Stimulated activated naive CD8-positive, alpha-beta T cell treated with anti-CD3 and anti-CD28 coated beads, Interleukin-15, amount 100 ng/mL, for 72 hours (primary cell): ENCODE measurements at regions not wholly inside any gene's neighbourhood (a gene's known extent, or its start where the extent isn't known, plus 50 kb on each side); places are given as distances from the start of the nearest gene placed in this dataset.

ENCODE experiments used
- ATAC-seq: fragments of 150-1000 bp; cut with Tn5 transposase; 2 replicates; pipeline ENCODE4 v1.10.0; 2021; ENCODE audit warnings: mild to moderate bottlenecking, moderate library complexity
- DNase-seq, 2 donors: peaks; one replicate each; pipeline ENCODE4 v3.0.0; 2021 to 2022
- H3K27ac Mint-ChIP-seq, 2 donors: one replicate each; pipeline ENCODE4 v1.8.0; 2022; ENCODE audit warnings: mild to moderate bottlenecking in 2 of 2, mixed read lengths in 2 of 2, moderate library complexity in 2 of 2
- H3K27me3 Mint-ChIP-seq: one replicate; pipeline ENCODE4 v1.8.0; 2022; ENCODE audit warnings: mixed read lengths
- H3K4me1 Mint-ChIP-seq: one replicate; pipeline ENCODE4 v1.8.0; 2022; ENCODE audit warnings: mild to moderate bottlenecking, mixed read lengths
- H3K4me3 Mint-ChIP-seq, 2 donors: one replicate each; pipeline ENCODE4 v1.8.0; 2022; ENCODE audit warnings: mild to moderate bottlenecking in 2 of 2, mixed read lengths in 2 of 2, moderate library complexity in 1 of 2
- H3K9me3 Mint-ChIP-seq, 2 donors: one replicate each; pipeline ENCODE4 v1.8.0; 2022; ENCODE audit warnings: mixed read lengths in 2 of 2

- Mint-ChIP-seq H3K4me3 (no peak overlapping the region), H3K4me1 (no peaks in the 10 kb centered on the region)
Measured at GRCh38 chr3:76352511-76353284, 567.3 kb upstream of the ZNF717 start.

GRCh38 chr3:76353683-76354082 lies 568.3 kb upstream of the ZNF717 start:
- Mint-ChIP-seq H3K9me3 (peaks cover 0 to 14% of the 10 kb centered on the region in 2 donors), H3K4me1 (no peaks in the 10 kb centered on the region), H3K27ac (no peak overlapping the region), H3K27me3 (no peaks in the 10 kb centered on the region), H3K4me3 (no peak overlapping the region)
- ATAC-seq (no peak), DNase-seq (no peak)

More at GRCh38 chr3:76352511-76353284, 567.3 kb upstream of the ZNF717 start:
- Mint-ChIP-seq H3K27me3 (no peaks in the 10 kb centered on the region), H3K9me3 (peaks cover 0 to 9% of the 10 kb centered on the region in 2 donors), H3K27ac (no peak overlapping the region)
- DNase-seq = no peak
- ATAC-seq = no peak

DNA sequence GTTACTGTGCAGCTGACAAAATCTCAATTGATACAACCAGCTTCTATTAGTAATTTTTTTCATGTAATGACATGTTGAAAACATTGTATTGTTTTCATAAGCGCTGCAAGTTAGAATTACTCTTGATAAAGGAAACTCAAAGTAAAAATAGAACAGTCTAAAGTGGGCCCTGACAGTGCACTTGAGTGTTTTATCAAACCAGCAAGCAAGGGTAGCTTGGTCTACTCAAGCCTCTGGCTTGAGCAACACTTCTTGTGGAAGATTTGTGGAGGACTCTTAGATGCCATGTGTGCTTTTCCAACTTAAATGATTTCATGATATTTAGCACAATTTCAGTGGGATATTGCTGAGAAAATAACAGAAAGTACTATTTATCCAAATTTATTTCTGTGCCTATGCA lies 575.7 kb upstream of the ZNF717 start:
- DNase-seq (no peak), ATAC-seq (no peak)
- H3K27me3 Mint-ChIP-seq = no peaks in the 10 kb centered on the region
- no peak overlapping the region for H3K27ac Mint-ChIP-seq
- H3K4me3 Mint-ChIP-seq = no peak overlapping the region
- peaks cover 10 to 11% of the 10 kb centered on the region in 2 donors for H3K9me3 Mint-ChIP-seq
- H3K4me1 Mint-ChIP-seq = no peaks in the 10 kb centered on the region

DNA sequence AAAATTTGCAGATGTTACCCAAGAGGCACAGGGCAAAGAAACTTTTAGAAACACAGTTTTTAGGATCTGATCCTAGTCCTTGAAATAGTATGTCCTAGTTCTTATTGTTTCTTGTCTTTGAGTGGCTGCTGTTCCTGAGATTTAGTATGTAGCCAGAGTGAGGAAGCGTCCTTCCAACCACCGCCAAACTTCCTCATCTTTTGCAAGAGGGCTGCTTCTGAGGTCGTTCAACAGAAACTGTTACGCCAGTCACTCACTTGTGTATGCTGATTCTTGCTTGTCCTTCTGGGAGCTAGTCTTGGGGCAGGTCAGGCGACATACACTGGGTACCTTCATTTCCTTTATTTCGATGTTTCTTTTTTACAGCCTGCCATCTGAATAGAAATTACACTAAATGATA lies 577.3 kb upstream of the ZNF717 start:
- Mint-ChIP-seq H3K27ac (no peak overlapping the region), H3K4me3 (no peak overlapping the region), H3K27me3 (no peaks in the 10 kb centered on the region), H3K4me1 (no peaks in the 10 kb centered on the region), H3K9me3 (peaks cover 10 to 15% of the 10 kb centered on the region in 2 donors)
- DNase-seq = no peak
- no peak for ATAC-seq

DNA sequence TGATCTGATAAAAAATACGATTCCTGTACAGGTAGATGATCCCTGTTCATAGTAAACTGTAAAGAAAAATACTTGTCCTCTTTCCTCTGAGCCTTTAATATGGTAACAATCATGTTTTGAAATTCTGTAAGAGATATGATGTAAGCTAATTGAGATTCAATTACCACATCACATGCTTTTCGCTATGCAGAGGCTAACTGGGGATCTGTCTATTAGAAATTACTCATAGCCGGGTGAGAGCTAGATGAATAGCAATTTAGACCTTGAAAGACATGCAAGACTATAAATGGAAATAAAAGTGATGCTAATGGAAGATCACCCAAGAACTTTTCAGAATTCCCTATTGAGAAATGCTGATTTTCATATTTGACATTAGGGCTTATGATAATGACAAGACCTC lies 579.9 kb upstream of the ZNF717 start:
- no peak for ATAC-seq
- no peaks in the 10 kb centered on the region for H3K4me1 Mint-ChIP-seq

GRCh38 chr3:76367281-76367680 lies 581.9 kb upstream of the ZNF717 start:
- H3K4me3 Mint-ChIP-seq = no peak overlapping the region
- DNase-seq (no peak), ATAC-seq (no peak)
- H3K27me3 Mint-ChIP-seq = no peaks in the 10 kb centered on the region
- peaks cover 12 to 33% of the 10 kb centered on the region in 2 donors for H3K9me3 Mint-ChIP-seq
- no peak overlapping the region for H3K27ac Mint-ChIP-seq
- no peaks in the 10 kb centered on the region for H3K4me1 Mint-ChIP-seq

More for the DNA sequence above, 579.9 kb upstream of the ZNF717 start:
- Mint-ChIP-seq H3K27me3 (no peaks in the 10 kb centered on the region), H3K4me3 (no peak overlapping the region), H3K27ac (no peak overlapping the region), H3K9me3 (peaks cover 12 to 28% of the 10 kb centered on the region in 2 donors)
- no peak for DNase-seq

DNA sequence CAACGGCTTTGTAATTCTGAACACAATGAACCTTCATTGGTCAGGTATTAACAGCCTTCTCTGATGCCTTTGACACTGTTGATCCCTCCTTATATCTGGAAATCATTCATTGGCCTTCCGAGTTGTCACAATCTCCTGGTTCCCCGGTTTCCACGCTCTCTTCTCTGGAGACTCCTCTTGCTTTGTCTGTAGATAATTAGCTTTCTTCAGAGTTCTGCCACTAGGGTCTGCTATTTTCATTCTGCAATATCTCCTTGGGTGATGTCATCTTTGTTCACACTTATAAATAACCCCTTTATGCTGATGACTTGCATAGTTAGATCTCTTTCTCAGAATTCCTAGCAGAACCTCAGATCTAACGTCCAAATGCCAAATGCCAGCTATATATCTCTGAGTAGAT lies 583.8 kb upstream of the ZNF717 start:
- no peaks in the 10 kb centered on the region for H3K27me3 Mint-ChIP-seq
- DNase-seq = no peak

GRCh38 chr3:76370749-76371520 lies 585.6 kb upstream of the ZNF717 start:
- H3K27ac Mint-ChIP-seq = no peak overlapping the region
- H3K27me3 Mint-ChIP-seq = no peaks in the 10 kb centered on the region

More for the DNA sequence above, 583.8 kb upstream of the ZNF717 start:
- H3K9me3 Mint-ChIP-seq = peaks cover 9 to 30% of the 10 kb centered on the region in 2 donors
- no peaks in the 10 kb centered on the region for H3K4me1 Mint-ChIP-seq
- H3K4me3 Mint-ChIP-seq = no peak overlapping the region
- no peak for ATAC-seq
- no peak overlapping the region for H3K27ac Mint-ChIP-seq

GRCh38 chr3:76372497-76372896 lies 587.1 kb upstream of the ZNF717 start:
- no peak for DNase-seq
- Mint-ChIP-seq H3K27me3 (no peaks in the 10 kb centered on the region), H3K4me3 (no peak overlapping the region), H3K9me3 (peaks cover 7 to 29% of the 10 kb centered on the region in 2 donors), H3K4me1 (no peaks in the 10 kb centered on the region), H3K27ac (no peak overlapping the region)
- no peak for ATAC-seq

More at GRCh38 chr3:76370749-76371520, 585.6 kb upstream of the ZNF717 start:
- no peak overlapping the region for H3K4me3 Mint-ChIP-seq
- no peak for ATAC-seq
- no peak for DNase-seq
- no peaks in the 10 kb centered on the region for H3K4me1 Mint-ChIP-seq
- peaks cover 7 to 25% of the 10 kb centered on the region in 2 donors for H3K9me3 Mint-ChIP-seq

DNA sequence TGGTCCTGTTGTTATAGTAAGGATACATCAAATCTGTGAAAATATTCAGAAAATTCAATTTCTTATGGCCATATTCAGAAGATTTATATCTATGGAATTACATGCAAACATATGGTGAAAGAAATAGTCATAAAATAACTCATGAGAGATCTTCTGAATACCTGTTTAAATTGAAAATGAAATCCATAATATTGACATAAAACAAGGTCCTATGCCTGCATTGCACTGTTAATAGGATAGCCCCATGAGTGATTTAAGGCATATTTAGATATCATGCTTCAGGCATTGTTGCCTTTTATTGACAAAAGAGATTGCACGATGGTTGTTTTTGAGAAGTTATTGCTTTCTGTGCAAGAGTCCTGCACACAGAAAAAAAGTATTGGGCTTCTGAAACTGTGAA lies 591.7 kb upstream of the ZNF717 start:
- DNase-seq = no peak
- ATAC-seq = no peak
- Mint-ChIP-seq H3K4me1 (no peaks in the 10 kb centered on the region), H3K27ac (no peak overlapping the region), H3K9me3 (peaks cover 0 to 11% of the 10 kb centered on the region in 2 donors), H3K27me3 (no peaks in the 10 kb centered on the region), H3K4me3 (no peak overlapping the region)

DNA sequence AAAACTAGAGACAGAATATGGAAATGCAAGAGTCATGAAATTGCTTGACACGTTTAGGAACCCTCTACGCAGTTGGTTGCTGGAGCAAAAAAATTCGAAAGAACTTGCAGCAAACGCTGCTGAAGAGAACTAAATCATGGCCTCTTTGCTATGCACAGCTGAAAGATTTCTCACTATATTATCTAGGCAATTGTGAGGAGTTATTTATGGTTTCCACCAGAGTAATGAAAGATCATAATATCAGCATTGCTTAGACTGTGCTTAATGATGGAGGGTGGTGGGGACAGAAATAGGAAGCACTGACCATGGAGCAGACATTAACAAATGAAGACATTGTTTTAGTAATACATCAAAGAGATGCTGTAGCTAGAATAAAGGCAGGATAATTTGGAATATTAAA lies 593.4 kb upstream of the ZNF717 start:
- Mint-ChIP-seq H3K4me1 (no peaks in the 10 kb centered on the region), H3K4me3 (no peak overlapping the region), H3K27ac (no peak overlapping the region), H3K27me3 (no peaks in the 10 kb centered on the region), H3K9me3 (peaks cover 0 to 18% of the 10 kb centered on the region in 2 donors)
- ATAC-seq = no peak
- no peak for DNase-seq

GRCh38 chr3:76383781-76384180 lies 598.4 kb upstream of the ZNF717 start:
- Mint-ChIP-seq H3K4me3 (no peak overlapping the region), H3K27me3 (no peaks in the 10 kb centered on the region), H3K27ac (no peak overlapping the region), H3K9me3 (peaks cover 6 to 7% of the 10 kb centered on the region in 2 donors), H3K4me1 (no peaks in the 10 kb centered on the region)
- DNase-seq (no peak), ATAC-seq (no peak)

DNA sequence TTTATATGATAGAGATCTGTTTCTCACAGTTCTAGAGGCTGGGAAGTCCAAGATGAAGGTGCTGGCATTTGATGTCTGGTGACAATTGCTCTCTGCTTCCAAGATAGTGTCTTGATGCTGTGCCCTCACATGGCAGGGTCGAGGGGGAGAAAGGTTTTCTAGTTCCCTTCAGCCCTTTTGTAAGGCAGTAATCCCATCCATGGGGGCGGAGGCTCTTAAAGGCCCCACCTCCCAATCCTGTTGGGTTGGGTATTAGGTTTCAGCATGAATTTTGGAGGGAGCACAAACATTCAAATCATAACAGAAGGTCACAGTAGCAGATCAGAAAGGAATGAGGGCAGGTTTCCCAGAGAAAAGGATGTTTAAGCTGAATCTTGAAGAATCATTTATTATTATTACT lies 601.7 kb upstream of the ZNF717 start:
- H3K27ac Mint-ChIP-seq = no peak overlapping the region
- peaks cover 7 to 9% of the 10 kb centered on the region in 2 donors for H3K9me3 Mint-ChIP-seq
- DNase-seq (no peak), ATAC-seq (no peak)
- H3K4me1 Mint-ChIP-seq = no peaks in the 10 kb centered on the region
- no peaks in the 10 kb centered on the region for H3K27me3 Mint-ChIP-seq
- H3K4me3 Mint-ChIP-seq = no peak overlapping the region

- H3K27ac Mint-ChIP-seq = no peak overlapping the region
- no peaks in the 10 kb centered on the region for H3K27me3 Mint-ChIP-seq
- ATAC-seq (no peak), DNase-seq (no peak)
- H3K4me1 Mint-ChIP-seq = no peaks in the 10 kb centered on the region
- no peak overlapping the region for H3K4me3 Mint-ChIP-seq
- H3K9me3 Mint-ChIP-seq = peaks cover 11% of the 10 kb centered on the region in 2 donors
Measured at GRCh38 chr3:76400141-76400540, 614.8 kb upstream of the ZNF717 start.

GRCh38 chr3:76402926-76403325 lies 617.6 kb upstream of the ZNF717 start:
- DNase-seq (no peak), ATAC-seq (no peak)
- Mint-ChIP-seq H3K4me1 (no peaks in the 10 kb centered on the region), H3K27me3 (no peaks in the 10 kb centered on the region), H3K27ac (no peak overlapping the region), H3K9me3 (peaks cover 19 to 22% of the 10 kb centered on the region in 2 donors), H3K4me3 (no peak overlapping the region)

- no peaks in the 10 kb centered on the region for H3K27me3 Mint-ChIP-seq
- H3K4me3 Mint-ChIP-seq = no peak overlapping the region
- H3K9me3 Mint-ChIP-seq = peaks cover 19 to 22% of the 10 kb centered on the region in 2 donors
- DNase-seq = no peak
- H3K4me1 Mint-ChIP-seq = no peaks in the 10 kb centered on the region
- ATAC-seq = no peak
- no peak overlapping the region for H3K27ac Mint-ChIP-seq
Measured at GRCh38 chr3:76403556-76403955, 618.2 kb upstream of the ZNF717 start.
